ENCODE measurements at regions not wholly inside any gene's neighbourhood (a gene's known extent, or its start where the extent isn't known, plus 50 kb on each side); places are given as distances from the start of the nearest gene placed in this dataset.
A peak's percentile ranks its signal among the peaks of the same experiment; 100 is the strongest.

DNA sequence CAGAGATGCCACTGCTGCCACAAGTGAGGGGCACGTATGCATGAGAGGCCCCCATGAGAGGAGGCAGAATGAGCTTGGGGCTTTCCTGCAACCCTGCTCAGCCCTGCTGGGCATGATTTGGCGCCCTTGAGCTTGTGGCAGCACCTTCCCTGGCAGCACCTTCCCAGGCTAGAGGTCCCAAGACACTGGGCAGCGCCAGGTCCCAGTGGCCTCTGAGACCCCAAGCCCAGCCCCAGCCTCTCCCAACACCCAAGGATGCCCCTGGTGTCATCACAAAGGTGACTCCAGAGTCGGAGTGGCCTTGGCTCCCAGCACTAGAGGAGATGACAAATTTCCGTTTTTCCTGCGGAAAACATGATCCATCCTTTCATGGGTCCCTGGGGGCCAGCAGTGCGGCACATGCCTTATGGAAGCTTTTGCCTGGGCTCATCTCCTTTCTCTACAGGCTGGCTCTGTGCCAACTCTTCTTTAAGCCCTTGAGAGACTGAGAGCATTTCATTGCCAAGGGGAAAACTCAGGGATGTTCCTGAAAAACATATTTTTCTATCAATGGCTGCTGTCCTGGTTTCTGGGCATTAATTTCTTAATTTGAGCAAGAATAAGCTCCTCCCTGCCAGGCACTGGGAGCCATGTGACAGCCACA is 77.1 kb upstream of the ADAMTS2 start:
- TF ChIP-seq, protein P1, sequence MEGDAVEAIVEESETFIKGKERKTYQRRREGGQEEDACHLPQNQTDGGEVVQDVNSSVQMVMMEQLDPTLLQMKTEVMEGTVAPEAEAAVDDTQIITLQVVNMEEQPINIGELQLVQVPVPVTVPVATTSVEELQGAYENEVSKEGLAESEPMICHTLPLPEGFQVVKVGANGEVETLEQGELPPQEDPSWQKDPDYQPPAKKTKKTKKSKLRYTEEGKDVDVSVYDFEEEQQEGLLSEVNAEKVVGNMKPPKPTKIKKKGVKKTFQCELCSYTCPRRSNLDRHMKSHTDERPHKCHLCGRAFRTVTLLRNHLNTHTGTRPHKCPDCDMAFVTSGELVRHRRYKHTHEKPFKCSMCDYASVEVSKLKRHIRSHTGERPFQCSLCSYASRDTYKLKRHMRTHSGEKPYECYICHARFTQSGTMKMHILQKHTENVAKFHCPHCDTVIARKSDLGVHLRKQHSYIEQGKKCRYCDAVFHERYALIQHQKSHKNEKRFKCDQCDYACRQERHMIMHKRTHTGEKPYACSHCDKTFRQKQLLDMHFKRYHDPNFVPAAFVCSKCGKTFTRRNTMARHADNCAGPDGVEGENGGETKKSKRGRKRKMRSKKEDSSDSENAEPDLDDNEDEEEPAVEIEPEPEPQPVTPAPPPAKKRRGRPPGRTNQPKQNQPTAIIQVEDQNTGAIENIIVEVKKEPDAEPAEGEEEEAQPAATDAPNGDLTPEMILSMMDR (IDR thresholded peaks at IDR 0.05; ENCODE audit: insufficient read depth, low read length, severe bottlenecking) = no peak

DNA sequence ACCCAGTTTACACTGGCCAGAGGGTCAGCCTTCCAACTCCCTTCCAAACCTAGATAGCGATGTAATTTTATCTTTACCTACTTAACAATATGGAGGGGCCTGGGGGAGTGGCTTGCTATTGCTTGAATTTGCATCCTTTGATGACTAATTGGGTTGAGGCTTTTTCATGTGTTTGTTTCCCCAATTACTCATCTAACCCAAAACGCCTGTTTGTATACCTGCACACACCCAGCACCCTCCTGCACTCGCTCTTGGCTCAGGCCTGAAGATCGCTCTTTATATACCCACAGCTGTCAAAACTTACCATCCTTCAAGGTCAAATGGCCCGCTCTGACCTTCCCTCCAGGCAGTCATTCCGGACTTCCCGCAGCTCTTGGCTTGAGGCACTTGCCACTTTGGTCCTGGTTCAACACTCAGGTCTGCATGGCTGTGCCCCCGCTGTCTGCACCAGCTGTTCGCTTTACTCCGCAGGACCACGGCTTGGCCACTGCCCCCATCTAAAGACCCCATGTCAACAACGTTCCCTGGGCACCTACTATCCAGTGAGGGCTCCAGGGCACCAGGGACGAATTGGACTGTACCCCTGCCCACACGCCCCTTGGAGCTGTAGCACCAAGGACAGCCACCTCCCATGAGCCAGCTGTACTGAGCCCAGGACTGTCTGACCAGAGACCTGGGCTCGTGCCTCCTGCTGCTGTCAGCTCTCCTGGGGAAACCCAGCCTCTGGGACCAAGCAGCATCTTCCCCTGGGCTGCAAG is 76.1 kb upstream of the ADAMTS2 start:
- TF ChIP-seq, protein P1 (IDR thresholded peaks at IDR 0.05; ENCODE audit: insufficient read depth, low read length, severe bottlenecking) = no peak
- DNase-seq (ENCODE audit: low read depth) = peak; percentile 6
- no peaks in the 10 kb centered on the region for H3K36me3 ChIP-seq (ENCODE audit: control insufficient read depth, insufficient read depth, low read length)
- FAIRE-seq = no peak
- H3K27me3 ChIP-seq (ENCODE audit: control insufficient read depth, insufficient read depth, low read length) = no peaks in the 10 kb centered on the region
- no peak overlapping the region for H3K4me3 ChIP-seq (ENCODE audit: low read depth, low read length)

More for the DNA sequence above, 77.1 kb upstream of the ADAMTS2 start:
- DNase-seq (ENCODE audit: low read depth) (no peak), FAIRE-seq (no peak)
- H3K27me3 ChIP-seq (ENCODE audit: control insufficient read depth, insufficient read depth, low read length) = no peaks in the 10 kb centered on the region
- H3K4me3 ChIP-seq (ENCODE audit: low read depth, low read length) = no peak overlapping the region
- no peaks in the 10 kb centered on the region for H3K36me3 ChIP-seq (ENCODE audit: control insufficient read depth, insufficient read depth, low read length)

DNA sequence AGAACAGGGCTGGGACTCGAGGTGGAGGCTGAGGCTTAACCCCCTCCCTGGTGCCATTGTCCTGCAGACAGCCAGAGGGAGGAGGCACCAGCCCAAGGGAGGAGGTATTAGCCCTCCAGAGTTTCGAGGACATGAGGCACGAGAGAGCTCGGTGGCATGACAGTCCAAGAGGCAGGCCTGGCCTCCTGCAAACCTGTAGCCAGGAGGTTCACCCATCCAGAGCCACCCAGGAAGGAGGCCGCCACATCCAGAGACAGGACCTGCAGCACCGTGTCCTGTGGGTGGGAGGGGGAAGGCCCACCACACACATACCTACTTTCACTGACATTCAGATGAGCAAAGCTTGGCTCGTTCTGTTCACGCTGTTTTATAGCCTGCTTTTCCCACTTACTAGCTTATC is 75.2 kb upstream of the ADAMTS2 start:
- H3K27me3 ChIP-seq (ENCODE audit: control insufficient read depth, insufficient read depth, low read length) = no peaks in the 10 kb centered on the region
- no peak overlapping the region for H3K4me3 ChIP-seq (ENCODE audit: low read depth, low read length)
- FAIRE-seq = no peak
- TF ChIP-seq, protein P1 (IDR thresholded peaks at IDR 0.05; ENCODE audit: insufficient read depth, low read length, severe bottlenecking) = no peak
- H3K36me3 ChIP-seq (ENCODE audit: control insufficient read depth, insufficient read depth, low read length) = no peaks in the 10 kb centered on the region
- DNase-seq (ENCODE audit: low read depth) = no peak

DNA sequence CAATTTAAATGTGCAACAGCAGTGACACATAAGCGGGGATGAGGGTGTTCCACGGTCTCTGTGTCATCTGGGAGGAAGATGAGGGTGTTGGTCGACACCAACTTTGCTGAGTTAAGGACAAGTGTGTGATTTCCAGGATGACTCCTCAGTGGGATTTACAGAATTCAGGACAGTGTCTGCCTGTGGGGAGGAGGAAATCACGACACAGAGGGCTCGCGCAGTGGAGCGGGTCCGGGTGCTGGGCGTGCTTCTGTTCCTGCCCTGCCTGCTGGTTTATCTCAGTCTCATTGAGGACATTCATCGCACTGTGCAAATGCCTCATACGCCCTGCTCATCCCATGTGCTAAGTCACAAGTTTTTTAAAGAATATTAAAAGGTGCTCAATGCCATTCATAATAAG is 73.7 kb upstream of the ADAMTS2 start:
- no peaks in the 10 kb centered on the region for H3K27me3 ChIP-seq (ENCODE audit: control insufficient read depth, insufficient read depth, low read length)
- TF ChIP-seq, protein P1 (IDR thresholded peaks at IDR 0.05; ENCODE audit: insufficient read depth, low read length, severe bottlenecking) = no peak
- FAIRE-seq (no peak), DNase-seq (ENCODE audit: low read depth) (no peak)
- H3K4me3 ChIP-seq (ENCODE audit: low read depth, low read length) = no peak overlapping the region
- H3K36me3 ChIP-seq (ENCODE audit: control insufficient read depth, insufficient read depth, low read length) = no peaks in the 10 kb centered on the region

DNA sequence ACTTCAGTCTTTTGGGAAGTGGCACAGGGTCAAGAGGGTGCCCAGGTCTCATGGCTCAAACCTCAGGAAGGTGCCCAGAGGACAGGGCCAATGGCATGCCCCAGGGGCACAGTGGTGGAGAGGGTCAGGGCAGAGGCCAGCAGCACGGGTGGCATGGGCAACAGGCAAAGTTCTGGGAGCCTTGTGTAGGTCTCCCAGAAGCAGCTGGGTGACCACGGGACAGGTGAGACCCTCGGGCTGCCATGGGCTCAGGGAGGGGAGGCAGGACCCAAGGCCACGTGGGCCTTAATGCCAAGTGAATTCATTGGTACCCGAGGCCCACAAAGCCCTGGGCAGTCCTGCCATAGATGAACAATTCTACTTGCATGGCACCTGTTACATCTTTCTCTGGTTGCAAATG is 72.4 kb upstream of the ADAMTS2 start:
- no peak for FAIRE-seq
- no peak overlapping the region for H3K4me3 ChIP-seq (ENCODE audit: low read depth, low read length)
- no peak for DNase-seq (ENCODE audit: low read depth)
- no peaks in the 10 kb centered on the region for H3K27me3 ChIP-seq (ENCODE audit: control insufficient read depth, insufficient read depth, low read length)
- TF ChIP-seq, protein P1 (IDR thresholded peaks at IDR 0.05; ENCODE audit: insufficient read depth, low read length, severe bottlenecking) = no peak
- no peaks in the 10 kb centered on the region for H3K36me3 ChIP-seq (ENCODE audit: control insufficient read depth, insufficient read depth, low read length)
